NCI-H2196 (cell line): ENCODE measurements at regions not wholly inside any gene's neighbourhood (a gene's known extent, or its start where the extent isn't known, plus 50 kb on each side); places are given as distances from the start of the nearest gene placed in this dataset.
"Not testable (repeated sequence)": the region's sequence is repeated elsewhere in the genome, so short reads cannot be mapped to it uniquely, and the experiment has no call there.

Experiments
- DNase-seq: peaks from one replicate; lab custom pipeline; 2025; ENCODE audit not compliant: unreplicated experiment; lab: John Stamatoyannopoulos, UW

DNA sequence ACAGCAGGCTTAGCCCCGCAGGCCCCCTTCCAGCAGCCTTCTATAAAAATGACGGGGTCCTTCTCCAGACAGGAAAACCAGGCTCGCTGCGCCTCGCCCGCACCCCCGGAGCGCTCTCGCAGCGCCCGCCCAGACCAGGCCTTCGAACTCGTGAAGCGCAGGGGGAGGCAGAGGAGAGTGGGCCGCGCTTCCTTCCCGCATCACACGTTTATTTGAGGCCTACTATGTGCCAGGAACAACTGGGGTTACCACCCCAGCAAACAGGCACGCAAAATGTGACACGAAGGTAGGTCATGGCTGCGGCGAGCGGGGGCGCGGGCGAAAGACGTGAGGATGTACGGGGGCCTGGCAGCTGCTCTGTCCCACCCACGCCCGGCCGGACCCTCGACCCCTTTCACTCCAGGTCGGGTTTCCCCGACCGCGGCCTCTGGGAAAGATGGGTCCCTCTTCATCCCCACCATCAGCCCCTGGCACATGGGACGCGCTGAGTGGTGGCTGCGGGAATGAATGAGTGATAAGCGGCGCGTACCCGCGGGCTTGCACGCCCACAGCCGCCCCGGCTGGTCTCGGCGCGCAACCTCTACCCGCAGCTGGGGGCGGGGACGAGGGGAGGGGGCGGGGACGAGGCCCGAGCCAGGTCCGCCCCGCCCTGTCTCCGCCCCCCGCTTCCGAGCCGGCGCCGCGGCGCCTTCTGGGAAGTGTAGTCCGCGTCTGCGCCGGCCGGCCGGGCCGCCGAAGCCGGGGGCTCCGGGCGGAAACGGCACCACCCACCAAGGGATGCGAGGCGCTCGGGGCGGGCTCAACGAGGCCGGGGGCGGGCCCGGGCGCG is 59.1 kb downstream of the ZNF467 start:
- DNase-seq: peak; percentile 93

DNA sequence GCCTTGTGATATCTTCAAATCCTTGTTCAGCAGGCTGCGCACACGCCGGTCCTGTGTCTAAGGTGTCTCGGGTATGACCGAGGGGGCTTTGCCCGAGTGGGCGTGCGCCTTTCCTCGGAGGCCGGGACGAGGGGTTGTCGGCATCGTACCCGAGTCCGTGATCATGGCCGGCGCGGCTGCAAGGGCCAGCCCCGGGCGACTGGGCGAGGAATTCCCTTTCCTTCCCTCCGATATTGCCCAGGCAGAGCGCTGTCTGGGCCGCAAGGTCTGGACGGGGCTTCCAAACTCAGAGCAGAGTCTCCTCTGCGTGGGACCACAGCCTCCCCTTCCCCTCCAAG is 59.7 kb downstream of the ZNF467 start:
- no peak for DNase-seq

DNA sequence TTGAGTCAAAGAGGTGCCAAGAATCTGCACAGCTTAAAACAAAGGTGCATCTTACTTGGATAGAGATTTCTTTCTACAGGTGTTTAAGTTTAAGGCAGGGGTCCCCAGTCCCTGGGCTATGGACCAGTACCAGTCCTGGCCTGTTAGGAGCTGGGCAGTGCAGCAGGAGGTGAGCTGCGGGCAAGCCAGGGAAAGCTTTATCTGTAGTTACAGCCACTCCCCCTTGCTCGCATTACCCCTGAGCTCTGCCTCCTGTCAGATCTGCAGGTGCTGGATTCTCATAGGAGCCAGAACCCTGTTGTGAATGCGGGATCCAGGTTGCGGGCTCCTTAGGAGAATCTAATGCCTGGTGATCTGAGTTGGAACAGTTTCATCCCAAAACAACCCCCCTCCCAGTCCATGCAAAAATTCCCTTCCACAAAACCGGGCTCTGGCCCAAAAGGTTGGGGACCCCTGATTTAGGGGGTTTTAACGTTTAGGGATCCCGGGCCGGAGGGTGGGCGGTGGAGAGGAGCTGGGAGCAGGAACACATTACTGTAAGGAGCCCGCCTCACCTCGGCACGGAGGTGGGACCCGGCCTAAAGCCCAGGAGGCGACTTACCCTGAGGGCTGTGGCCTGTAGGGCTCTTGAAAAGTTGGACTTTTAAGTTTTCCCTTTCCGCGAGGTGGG is 60.2 kb downstream of the ZNF467 start:
- no peak for DNase-seq

DNA sequence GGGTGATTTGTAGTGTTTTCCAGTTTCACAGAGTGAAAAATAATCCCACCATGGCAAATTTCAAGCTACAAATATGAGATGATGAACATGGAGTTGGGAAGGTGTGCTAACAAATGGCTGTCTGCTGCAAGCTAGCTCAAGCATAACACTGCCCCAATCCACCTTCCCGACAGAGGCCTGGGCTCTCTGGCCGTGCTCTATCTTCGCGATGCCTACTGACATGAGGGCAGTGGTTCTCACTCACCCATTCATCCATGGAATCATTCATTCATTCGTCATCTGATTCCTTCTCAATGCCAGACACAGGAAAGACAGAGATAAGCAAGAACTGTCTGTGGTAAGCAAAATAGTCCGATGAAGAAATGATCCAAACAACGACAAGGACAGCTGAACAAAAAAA is 65.4 kb downstream of the ZNF467 start:
- DNase-seq: no peak

DNA sequence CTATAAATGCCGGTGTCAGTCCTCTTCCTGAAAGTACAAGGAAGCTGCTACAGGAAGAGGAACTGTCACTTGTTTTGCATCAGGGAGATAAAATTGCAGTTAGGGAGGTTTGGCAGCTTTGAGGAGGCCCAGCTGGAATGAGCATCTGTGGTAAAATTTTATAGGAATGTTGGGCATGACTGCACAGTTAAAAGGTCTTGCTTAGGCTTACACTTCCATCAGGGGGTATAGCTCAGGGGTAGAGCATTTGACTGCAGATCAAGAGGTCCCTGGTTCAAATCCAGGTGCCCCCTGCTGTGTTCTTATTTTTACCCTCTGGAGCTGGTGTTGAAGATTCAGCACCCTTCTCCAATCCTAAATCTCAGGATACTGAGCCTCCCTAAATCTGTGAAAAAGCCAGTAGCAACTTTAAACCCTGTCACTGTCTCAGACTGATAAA is 65.9 kb downstream of the ZNF467 start:
- DNase-seq: no peak

DNA sequence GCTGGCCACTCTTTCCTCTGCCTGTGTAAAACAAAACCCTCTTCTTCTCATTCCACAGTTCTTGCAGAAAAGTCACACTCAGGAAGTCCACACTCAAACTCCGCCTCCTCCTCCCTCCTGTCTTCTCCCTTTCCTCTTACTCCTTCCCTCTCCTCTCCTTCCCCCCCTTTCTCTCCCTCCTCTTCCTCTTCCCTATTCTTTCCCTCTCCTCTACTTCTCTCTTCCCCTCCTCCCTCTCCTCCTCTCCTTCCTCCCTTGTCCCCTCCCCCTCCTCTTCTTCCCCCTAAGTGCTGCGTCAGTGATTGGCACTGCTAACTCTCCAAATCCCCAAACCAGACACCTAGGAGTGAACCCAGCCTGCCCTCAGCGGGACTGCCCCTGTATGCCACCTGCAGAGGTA is 67.0 kb downstream of the ZNF467 start:
- no peak for DNase-seq

DNA sequence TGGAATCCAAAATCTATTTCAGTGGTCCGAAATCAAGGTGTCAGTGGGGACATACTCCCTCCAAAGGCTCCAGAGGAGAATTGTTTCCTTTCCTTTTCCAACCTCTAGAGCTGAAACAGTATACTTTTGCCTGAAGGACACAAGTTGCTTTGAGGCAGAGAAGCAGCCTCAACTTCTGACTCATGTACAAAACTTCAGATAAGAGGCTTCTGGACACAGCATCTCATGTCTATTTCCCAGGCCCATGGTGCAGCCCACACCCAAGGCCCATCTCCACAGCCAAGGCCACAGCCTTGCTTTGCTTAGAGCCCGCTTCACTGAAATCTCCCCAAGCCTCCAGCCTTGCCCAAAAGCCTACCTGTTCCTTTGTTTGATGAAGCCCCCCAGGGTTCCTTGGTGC is 68.9 kb downstream of the ZNF467 start:
- DNase-seq: no peak

DNA sequence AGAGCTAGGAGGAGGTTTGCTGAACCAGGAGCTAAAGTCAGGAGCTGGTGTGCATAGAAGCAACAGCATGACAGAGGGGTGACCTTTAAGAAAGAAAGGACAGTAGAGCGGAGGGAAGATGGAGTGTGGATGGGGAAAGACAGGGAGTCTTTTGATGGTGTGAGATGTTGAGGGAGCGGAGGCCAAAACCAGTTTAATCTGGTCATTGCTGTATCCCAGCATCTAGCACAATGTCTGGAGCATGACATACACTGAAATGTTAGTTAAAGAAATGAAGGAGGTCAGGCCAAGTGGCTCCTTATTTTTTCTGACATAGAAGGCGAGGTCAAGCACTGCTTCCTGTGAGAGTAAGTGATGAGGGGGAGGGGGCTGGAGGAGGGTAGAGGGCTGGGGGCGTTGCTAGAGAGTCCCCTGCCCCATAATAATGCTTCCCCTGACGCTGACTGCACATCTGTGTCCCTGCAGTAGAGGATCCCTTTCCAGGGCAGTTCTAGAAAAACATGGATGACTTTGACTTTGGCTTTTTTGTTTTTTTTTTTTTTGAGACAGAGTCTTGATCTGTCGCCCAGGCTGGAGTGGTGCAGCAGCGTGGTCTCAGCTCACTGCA is 70.2 kb downstream of the ZNF467 start:
- no peak for DNase-seq

DNA sequence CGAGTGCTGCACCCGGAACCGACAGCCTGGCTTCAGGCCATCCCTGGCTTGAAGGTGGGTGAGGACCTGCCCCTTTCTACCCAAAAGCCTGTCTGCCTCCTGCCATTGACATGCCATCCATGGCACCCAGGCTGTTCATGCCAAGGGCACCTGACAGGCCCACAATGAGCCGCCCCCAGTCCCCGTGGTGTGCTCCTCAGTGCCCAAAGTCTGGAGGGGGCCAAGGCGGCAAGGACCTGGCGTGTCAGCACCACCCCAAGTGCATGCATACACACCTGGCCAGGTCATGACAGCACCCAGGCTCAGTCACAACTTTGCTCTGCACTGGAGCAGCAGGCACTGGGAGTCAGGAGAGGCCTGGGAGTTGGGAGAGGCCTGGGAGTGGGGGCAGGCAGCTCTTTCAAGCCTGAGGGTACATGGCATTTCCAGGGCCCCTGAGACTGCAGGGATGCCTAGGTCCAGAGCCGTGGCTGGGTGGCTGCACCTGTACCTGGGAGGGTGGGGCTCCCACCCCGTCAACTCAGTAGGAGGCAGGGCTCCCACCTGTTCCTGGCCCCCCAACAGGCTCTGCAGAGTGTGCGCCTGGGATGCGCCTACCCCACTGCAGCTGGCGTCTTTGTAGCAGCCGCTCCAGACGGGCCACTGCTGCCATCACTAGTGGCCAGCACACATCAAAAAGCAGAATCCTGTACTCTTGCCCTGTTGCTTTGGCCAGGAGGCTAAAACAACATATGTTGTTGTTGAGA is 71.7 kb downstream of the ZNF467 start:
- DNase-seq: no peak

DNA sequence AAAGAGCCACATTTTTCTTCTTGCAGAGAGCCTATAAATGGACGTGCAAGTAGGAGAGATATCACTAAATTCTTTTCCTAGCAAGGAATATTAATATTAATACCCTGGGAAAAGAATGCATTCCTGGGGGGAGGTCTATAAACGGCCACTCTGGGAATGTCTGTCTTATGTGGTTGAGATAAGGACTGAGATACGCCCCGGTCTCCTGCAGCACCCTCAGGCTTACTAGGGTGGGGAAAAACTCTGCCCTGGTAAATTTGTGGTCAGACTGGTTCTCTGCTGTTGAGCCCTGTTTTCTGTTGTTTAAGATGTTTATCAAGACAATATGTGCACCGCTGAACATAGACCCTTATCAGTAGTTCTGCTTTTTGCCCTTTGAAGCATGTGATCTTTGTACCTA is 75.6 kb downstream of the ZNF467 start:
- not testable (repeated sequence) for DNase-seq

DNA sequence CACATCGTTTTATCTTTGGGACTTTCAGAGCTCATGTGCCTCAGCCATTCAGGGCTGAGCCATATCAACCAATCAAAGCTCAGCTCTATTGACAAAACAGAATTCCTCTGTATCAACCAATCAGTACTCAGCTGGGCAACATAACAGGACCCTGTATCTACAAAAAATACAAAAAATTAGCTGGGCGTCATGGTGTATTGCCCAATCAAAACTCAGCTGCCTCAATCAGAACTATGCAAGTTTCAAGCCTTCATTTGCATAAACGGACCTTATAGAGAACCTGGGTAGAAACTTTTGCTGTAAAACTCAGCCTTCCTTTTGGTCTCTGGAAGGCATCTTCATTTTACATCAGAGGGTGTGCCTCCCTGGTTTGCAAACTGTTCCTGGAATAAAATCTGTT is 77.1 kb downstream of the ZNF467 start:
- no peak for DNase-seq

DNA sequence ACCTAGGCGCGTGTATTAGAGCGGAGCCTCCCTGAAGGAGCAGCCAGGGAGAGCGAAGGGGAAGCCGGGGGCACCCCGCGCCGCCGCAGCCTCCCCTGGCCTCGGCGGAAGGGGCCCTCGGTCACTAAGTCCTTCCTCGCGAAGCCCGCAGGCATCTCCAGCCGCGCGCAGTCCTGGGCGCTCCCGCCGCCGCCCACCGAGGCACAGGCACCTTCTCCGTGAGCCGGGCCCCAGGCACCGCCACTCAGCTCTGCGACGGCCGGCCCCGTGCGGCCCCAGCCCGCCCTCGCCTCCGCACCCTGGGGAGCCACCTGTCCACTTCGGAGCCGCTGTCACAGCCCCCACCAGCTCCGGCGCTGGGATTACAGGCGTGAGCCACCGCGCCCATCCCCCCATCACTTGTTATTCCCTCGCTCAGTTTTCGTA is 80.8 kb downstream of the ZNF467 start:
- DNase-seq: no peak

DNA sequence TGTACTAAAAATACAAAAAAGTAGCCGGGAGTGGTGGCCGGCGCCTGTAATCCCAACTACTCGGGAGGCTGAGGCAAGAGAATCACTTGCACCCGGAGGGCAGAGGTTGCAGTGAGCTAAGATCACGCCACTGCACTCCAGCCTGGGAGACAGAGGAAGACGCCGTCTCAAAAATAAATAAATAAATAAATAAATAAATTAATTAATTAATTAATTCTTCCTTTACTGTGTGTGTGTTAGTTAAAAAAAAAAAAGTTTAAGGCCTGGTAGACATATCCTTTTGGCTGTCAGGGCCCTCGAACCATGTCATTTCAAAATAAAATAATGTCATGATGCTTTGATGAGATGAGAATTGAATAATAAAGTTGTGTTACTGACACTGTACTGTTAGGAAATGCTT is 81.3 kb downstream of the ZNF467 start:
- DNase-seq: no peak

DNA sequence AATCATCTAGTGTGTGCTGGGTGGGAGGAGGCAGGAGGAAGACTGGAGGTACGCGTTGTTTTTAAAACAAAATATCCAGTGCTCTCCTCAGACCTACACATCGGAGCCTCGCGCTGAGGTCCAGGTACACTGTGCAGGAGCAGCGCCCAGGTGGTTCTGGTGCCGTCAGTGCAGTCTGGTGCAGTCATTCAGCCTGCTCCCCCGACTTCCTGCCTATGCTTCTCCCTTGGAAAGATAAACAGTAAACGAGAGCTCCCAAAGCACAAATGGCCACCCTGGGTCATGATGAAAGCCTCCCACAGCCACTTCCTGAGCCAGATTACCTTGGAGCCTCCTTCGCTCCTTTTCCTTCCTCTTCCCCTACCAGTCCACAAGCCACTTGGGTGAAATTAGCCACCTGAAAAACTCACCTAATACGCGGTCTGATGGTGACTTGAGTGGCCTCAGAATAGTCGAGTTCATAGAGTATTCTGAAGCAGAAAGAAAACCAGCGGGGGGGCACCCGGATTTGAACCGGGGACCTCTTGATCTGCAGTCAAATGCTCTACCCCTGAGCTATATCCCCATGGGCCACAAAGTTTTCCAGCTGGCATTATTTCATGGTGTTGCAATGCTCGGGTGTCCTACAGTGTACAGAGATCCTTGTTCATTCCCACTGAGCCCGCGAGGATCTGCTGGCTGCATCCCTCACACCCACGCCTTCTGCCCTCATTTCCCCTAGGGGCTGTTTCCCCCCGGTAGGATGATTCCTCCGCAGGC is 82.5 kb downstream of the ZNF467 start:
- DNase-seq: no peak

DNA sequence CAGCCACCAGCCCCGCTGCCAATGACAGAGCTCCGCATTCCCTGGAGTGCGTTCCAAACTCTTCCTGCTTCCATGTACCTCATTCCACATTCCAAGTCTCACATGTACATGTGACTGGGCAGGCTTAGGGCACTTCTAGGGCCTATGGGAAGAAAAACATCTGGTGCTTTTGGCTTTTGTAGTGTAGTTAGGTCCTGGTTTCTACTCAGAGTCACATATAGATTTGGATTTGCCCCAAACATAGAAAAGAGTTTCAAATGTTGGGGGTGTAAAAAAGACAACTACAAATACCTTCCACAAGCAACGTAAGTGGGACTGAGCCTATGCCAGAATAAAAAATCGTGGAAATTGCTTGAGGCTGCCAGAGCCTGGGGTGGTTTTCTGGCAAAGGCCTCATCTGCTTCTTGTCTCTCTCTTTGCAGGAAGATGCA is 84.1 kb downstream of the ZNF467 start:
- no peak for DNase-seq

DNA sequence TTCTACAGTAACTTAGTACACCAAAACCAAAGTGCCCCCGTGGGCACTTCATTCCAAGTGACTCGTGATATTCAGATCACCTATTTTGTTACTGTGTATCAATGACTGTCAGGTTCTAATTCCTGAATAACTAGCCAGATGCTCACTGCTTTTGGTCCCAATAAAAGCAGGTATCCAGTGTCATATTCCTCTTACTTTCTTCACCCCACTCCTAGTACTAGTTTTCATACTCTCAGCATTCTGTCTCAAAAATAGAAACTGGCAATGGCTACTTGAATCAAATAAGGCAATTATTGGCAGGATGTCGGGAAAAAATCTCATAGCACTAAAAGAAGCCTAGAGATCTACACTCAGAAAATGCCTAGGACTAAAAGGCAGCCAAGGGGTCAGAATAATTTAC is 84.6 kb downstream of the ZNF467 start:
- DNase-seq: no peak

DNA sequence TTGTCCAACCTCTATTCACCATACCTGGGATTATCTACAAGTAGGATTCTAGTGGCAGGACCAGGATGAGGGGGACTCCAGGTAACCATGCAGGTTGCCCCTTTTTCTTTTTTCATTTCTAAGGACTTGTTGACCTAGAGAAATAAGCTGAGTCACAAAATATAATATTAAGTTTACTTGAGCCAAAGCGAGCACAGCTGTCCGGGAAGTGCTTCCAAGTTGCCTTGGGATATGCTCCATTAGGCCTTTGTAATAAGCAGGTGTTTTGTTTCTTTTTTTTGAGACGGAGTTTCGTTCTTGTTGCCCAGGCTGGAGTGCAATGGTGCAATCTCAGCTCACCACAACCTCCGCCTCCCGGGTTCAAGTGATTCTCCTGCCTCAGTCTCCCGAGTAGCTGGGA is 85.6 kb downstream of the ZNF467 start:
- DNase-seq: not testable (repeated sequence)

DNA sequence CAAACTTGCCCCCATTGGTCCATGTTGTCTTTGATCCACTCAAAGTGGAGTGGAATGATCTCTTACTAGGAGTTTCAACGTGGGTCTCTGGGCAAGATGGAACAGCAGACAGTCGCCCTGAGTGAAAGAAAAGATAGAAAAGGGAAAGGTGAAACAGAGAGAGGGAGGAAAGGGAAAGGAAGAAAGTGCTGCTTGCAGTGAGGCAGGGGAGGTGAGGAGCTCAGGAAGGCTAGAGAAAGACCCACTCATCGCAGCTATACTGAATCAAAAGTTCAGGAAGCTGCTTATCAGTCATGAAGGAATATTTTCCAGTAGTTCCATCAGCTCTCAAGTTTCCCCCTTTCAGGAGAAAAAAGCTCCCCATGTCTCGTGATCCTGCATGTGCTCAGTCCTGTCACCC is 86.9 kb downstream of the ZNF467 start:
- no peak for DNase-seq

DNA sequence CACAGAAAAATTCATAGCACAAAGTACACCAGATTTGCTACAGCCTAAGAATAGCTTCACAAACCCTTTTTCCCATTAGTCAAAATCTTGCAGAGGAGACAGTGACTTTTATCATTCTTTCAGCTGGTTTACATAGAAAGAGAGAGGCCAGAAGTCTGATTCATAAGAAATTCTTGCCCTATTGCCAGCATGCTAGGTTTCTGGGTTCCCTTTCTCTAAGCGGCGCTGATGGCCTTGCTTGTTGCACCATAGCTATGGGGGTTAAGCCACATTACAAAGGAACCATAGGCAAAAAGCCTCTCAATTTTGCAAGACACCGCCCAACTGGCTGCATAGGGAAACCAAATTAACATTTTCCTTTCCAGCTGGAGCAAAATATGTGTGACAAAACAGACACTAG is 87.4 kb downstream of the ZNF467 start:
- no peak for DNase-seq

DNA sequence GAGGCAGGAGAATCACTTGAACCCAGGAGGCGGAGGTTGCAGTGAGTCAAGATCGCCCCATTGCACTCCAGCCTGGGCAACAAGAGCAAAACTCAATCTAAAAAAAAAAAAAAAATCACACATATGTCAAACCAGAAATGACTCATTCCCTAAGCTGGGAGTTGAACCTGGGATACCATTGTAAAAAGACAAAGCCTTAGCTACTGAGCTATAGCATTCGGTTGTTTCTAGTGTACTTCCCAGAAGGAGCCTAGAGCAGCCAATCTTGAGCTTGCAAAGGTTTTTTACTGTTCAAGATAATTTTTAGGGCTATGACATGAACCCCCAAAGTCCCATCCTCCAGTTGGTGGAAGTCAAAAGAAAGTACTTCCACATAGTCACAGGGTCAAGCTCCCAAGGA is 87.9 kb downstream of the ZNF467 start:
- DNase-seq: no peak

DNA sequence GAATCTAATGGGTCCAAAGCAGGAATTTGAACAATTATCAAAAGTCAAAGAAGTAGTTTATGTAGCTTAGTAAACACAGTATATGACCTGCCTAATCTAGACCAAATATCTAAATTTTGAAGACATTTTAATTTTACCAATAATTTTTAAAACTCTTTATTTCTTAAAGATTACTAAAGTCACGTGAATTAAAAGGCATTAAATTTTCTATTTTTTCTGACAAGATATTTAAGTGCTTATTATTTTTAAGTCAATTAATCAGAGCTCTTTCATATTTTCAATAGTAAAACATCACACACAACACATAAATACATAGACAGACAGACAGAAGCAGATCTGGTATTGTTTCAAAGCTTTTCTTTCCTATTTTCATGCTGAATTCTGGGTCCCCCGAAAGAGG is 89.5 kb downstream of the ZNF467 start:
- no peak for DNase-seq
